NOMO-1 treated with dmso at 0.1 percent for 144 hours (cell line): ENCODE measurements at regions not wholly inside any gene's neighbourhood (a gene's known extent, or its start where the extent isn't known, plus 50 kb on each side); places are given as distances from the start of the nearest gene placed in this dataset.
A peak's percentile ranks its signal among the peaks of the same experiment; 100 is the strongest.

Experiments used
- DNase-seq: peaks from one replicate; lab custom pipeline; 2025; ENCODE audit not compliant: unreplicated experiment; lab: John Stamatoyannopoulos, UW

DNA sequence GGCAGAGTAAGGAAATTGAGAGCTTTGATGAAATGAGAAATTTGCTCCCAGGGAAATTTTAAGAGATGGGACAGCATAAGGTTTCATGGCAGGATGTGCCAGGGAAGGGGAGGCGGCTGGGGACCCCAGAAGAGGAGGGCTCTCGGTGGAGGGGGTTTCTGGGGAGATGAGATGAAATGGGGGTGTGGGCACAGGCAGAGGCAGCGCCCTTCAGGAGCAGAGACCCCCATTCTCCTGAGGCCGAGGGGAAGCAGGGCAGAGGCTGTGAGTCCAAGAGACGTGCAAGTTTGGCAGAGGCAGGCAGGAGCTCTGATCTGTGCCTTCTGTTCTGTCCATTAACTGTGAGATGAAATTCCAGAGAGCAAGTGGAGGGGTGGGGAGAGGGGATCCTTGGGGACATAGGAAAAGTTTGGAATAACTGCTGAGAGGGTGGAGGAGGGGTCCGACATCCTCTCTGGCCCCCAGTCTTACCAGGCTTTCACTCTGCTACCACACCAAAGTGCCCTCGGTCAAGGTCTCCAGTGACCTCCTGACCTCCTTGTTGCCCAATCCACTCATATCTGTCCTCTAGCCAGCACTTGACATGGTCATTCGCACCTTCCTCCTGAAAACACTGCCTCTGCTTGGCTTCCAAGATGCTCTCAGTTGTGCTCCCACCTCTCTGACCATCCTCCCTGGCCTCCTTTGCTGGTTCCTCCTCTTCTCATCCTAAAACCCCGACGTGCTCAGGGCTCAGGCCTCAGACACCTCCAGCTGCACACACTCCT is 108.1 kb upstream of the MVB12B start:
- no peak for DNase-seq

DNA sequence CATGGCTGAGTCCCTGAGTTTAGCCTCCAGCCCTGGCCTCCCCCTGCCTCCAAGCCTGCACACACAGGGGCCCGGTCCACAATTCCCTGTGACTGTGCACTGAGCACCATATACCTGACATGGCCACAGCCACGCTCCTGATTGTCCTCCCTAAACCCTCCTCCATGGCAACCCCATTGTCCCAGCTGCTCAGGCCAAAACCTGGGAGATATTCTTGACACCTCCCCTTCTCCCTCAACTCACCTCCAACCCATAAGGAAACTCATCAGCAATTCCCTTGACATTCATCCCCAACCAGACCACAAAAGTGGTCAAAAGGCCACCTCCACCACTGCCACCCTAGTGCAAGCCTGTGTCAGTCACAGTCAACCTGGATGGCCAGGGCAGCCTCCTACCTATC is 107.5 kb upstream of the MVB12B start:
- no peak for DNase-seq

DNA sequence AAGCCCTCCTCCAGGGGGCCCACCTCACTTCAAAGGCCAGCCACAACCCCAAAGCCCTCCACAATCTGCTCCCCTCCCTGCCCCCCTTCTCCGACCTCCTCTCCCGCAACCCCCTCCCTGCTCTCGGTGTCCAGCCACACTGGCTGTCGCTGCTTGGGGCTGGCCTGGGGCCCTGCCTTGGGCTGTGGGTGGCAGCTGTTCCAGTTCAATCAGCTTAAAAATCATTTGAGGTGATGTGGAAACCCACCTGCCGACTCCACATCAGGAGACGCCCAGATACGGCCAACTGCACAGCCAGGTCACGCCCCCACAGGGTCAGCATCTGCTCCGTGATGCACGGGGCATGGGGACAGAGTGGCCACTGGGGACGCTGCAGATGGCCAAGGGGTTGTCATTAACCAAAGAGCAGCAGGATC is 107.0 kb upstream of the MVB12B start:
- no peak for DNase-seq

DNA sequence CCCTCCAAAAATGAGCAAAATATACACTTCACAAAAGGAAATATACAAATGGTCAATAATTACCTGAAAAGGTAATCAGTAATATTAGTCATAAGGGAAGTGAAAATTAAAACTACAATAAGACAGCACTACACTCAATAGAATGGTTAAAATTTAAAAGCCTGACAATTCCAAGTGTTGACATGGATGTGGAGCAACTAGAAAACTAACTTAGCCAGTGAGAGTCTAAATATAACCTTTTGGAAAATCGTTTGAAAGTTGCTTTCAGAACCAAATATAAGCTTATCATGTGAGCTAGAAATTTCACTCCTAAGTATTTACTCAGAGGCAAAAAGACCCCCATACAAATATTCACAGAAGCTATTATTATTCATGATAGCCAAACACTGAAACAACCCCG is 105.1 kb upstream of the MVB12B start:
- no peak for DNase-seq

DNA sequence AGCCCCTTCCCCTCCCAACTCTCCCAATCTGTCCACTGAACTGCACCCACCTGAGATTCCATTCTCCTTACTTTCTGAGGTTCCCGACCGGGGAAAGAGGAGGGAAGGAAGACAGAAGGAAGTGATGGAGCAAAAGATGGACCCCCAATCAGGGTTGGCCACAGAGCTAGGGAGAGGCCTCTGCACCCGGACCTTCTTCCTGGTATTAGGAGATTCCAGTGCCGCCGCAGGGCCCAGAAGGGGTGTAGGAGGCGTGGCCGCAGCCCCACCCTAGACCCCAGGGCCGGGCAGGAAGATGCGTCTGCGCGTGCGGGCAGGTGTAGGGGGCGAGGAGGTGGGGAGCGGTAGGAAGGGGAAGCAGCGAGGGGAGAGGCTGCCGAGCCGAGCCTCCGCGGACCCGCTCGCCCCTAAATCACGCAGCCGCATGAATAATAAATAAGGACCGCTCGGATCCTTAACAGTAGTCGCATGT is 104.2 kb upstream of the MVB12B start:
- DNase-seq: no peak

DNA sequence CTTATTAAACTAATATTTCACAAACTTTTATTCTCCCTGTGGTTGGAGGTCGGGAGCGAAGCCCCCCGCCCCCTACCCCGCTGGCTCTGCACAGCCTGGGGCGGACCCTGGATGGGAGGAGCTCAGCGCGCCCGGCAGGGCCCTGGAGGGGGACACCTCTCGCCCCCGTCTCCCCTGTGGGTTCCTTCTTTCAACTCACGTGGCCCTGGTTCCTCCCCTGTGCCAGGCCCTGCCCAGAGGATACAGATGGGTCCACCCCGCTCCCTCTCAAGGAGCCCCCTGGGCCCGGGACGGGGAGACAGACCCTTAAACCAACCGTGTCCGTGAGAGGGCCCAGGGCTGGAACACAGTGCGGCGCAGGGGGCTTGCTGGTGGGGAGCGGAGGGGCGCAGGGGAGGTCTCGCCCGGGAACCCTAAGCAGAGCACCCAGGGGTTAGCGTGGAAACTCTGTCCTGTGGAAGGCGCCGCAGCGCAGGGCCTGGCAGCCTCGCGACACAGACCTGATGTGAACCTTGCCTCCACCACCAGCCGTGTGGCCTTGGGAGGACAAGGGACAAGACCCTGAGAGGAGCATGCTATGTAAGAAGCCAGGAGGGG is 103.7 kb upstream of the MVB12B start:
- no peak for DNase-seq

DNA sequence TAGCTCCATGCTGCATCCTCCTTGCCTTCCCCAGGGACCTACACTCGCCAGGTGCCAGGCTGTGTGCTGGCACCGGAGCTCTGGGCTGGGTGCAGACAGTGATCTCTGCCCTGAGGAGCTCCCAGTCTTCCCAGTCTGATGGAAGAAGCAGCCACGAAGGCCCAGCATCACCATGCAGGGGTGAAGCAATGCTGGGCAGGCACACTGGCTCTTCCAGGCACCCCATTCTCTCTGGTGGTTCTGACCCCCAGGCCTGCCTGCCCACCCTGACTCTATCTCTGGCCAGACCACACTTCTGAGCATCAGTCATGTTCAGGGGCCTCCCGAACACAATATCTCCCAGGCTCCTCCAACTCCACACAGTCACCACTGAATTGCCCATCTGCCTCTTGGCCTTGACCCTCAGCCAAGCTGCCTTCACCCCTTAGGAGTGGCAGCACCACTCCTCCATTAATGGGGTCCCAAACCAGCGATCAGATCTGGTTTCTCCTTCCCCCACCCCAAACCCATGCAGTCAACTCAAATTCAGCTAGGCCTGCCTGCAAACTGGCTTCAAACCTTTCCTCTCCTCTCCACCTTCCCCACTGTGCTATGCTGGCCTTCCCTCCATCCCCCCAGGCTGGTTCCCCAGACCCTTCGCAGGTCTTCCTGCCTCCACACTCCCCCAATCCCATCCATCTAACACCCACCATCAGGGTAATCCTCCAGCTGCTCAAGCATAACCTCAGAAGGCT is 102.7 kb upstream of the MVB12B start:
- DNase-seq: no peak

DNA sequence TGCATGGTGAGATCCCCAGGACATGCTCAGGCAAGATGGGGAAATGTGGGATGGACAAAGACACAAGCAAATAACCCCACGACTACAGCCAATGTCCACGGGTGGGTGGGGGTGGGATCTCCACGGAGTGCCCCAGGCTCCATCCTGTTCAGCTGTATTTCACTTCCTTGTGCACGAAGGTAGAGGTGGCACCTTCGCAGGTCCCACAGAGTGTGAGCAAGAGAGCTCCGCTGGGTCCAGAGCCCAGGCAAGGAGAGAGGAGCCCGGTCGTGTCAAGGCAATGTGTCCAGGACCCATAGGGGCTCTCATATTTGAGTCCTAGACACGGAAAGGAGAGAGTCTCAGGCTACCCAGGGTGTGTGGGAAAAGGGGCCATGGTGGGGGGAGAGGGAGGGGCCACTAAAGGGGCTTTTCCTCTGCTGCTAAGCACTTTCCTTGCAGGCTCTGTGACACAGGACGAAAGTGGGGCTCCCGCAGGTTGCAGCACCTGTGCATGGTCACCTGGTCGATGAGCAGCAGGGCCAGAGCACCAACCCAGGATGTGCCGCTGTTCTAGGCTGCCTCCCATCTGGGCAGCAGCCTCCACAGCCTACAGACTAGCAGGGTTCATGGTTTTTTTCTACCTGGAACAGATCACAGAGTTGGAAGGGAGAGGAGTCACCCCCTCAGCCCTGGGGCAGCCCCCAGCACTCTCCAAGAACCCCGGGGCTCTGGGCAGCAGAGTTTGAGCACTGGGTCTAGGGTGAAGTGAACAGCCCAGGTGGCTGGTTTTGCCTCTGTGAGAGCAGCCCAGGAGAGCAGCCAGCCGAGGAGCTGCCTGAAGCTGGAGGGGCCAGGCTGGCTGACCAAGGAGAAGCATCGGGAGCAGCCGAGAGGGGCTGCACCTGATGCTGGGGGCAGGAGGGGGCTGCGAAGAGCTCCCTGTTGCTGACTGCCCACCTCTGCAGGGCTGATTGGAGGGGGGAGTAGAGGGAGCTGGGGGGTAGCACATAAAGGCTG is 100.7 kb upstream of the MVB12B start:
- no peak for DNase-seq

DNA sequence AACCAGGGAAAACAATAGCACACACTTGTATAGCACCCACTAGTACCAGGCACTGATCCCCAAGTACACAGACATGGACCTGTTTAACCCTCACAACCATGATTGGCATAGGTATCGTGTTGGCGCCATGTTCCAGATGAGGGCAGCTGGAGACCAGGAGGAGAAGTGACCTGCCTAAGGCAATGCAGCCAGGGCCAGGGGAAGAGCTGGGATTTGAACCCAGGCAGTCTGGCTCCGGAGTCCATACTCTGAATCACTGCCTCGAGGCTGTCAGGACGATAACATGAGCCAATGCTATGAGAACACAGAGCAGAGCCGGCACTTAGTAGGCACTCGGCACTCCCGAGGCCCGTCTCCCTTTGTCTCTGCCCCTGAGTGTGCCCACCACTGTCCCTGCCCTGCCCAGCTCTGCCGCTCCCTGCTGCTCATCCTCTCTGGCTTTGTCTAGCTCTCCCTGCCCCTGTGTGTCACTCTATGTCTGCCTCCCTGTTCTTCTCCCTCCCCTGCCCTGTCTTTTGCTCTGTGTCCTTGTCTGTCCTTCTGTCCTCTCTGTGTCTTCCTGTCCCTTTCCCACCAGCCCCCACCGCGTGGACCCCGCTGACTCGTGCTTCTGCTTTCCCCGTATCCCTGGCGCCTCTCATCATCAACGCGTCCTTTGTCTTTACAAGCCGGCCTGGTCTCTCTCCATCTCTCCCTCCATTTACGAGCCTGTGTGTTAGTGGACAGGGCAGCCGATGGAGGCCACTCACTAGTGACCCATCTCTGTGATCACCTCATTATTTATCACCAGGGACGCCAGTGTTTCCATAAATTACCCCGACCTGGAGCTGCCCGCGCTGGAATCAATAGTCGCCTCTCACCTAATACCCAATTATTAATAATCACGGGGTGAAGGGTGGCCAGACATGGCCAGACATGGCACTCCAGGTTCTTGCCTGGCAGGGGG is 99.4 kb upstream of the MVB12B start:
- DNase-seq: no peak

DNA sequence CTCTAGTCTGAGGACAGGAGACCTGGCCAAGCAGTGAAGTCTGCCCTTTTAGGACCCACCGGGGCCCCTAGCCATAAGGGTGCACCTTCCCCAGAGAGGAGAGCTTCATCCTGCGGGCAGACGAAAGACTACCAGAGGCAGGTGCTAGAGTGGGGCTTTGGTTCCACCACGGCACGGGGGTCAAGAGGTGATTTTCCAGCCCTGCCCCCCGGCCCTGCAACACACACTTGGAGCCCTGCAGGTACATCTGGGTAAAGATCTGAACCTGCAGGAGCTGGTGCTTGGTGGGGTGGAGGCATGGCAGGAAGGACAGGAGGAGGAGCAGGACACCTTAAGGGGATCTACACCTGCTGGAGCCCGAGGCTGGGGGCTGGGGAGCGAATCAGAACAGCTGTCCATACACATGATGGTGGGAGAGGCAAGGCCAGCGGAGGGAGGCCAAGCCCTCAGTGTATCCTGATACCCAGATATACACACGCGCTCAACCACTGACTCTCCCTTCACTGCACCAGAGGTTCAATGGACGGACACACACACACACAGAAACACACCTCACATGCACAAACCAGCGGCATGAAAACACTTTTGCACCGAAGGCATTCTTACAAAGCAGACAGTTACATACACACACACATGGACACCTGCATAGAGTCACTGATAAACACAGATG is 98.4 kb upstream of the MVB12B start:
- DNase-seq: no peak

DNA sequence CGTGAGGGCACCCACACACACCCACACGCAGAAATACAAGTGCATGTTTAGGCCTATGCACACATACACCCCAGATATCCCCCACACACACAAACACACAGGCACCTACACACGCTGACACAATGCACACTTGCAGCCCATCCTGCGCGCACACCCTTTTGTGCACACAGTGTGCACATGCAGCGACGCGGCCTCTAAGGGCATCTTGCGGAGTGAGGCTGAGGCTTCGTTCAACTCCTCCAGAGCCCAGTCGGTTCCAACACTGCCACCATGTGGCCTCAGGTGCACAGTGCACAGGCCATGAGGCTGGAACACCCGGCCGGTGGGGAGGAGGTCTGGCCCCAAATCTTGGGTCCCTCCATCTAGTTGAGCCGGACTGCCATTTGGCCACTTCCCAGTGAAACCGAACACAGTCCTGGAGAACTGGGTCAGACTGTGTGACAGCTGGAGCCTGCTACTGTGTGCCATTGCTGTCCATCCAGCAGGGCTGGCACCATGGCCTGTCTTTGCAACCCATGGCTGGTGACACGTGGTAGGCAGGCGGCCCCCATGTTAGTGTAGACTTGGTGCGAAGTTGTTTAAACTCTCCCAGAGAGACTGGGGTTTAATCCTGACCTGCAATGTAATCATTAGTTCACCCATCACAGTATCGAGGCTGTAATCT is 97.7 kb upstream of the MVB12B start:
- DNase-seq: peak; percentile 33

DNA sequence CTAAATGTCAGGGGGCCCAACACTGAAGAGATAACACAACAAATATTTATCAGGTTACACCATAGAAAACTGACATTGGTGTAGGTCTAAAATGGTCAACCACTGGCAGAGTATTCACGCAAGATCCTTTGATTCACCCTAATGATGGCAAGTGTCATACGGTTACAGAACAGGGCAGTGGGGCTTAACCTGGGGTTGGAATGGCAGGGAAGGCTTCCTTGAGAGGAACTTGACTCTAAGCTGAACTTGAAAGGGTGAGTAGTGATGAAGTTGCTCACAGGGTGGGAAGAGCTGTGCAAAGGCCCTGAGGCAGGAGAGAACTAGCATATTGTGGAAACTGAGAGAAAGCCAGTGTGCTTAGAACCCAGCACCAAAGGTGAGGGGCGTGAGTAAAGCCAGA is 97.1 kb upstream of the MVB12B start:
- no peak for DNase-seq

DNA sequence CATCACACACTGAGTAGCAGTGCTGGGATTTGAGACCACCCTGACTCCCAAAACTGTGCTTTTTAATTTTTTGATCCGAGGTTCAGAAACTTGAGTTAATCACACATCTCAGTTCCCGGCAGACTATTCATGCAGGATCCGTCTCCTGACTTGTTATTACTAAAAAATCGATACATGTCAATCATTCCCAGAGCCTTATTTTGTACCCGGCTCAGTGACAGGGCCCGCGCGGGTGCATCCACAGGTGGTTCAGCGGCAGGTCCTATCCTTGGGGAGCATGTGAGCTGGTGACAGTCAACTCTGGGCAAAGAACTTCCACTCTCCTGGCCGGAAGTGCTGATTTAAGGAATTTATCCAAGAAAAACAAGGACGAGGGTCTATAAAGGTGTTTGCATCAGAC is 95.9 kb upstream of the MVB12B start:
- no peak for DNase-seq

DNA sequence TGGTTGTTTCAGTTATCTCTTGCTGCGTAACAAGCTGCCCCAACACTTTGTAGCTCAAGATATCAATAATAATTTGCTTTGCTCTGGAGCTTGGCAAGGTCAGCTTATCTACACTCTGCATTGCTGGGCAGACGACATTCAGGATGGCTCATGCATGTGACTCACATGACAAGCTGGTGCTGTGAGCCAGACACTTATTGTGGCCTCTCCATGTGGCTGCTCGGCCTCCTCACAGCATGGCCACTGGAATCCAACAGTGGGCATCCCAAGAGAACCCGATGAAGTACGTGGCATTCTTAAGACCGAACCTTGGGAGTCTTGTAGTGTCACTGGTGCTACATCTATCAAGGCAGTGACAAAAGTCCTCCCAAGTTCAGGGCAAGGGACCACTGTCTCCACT is 94.2 kb upstream of the MVB12B start:
- DNase-seq: no peak

DNA sequence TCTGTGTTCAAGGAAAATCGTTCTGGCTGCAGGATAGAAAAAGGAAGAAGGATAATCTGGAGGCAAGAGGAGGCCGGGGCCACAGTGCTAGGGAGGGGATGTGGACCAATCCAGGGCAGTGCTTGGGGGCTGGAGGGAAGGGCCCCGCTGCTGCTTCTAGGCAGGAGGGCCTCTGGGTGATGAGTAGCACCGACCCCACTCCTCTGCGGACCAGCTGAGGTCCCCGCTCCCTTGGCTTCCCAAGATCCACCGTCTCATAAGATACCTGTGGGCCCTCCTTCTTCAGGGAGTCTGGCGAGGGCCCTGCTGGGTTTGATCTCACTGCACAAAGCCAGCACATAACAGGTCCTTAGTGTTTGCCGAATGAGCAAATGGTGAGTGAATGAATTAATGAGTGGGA is 93.5 kb upstream of the MVB12B start:
- no peak for DNase-seq

DNA sequence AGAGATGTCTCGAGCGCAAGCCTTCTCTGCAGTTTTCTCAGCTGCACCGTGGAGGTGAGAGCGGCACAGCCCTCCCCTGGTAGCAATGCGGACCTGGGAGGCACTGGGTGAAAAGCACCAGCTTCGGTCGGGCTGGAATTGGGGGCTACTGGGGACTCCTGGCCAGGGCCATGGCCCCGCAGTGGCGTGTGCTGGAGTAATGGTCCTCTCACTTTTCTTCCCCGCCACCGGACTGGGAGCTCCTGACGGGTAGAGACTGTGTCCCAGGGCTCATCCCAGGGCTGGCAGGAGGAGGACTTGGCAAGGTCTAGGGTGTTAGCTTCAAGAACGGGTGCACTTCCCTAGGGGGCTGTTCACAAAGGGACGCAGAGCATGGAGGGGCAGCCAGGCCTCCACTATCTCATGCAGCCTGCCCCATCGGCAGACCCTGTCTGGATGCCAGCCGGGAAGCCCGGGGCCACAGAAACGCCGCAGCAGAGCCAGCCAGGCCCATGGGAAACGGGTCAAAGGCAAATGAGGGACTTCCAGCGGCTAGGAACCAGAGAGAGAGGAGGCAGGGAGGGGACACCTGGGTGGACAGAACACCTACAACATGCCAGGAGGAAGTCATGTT is 92.6 kb upstream of the MVB12B start:
- no peak for DNase-seq

DNA sequence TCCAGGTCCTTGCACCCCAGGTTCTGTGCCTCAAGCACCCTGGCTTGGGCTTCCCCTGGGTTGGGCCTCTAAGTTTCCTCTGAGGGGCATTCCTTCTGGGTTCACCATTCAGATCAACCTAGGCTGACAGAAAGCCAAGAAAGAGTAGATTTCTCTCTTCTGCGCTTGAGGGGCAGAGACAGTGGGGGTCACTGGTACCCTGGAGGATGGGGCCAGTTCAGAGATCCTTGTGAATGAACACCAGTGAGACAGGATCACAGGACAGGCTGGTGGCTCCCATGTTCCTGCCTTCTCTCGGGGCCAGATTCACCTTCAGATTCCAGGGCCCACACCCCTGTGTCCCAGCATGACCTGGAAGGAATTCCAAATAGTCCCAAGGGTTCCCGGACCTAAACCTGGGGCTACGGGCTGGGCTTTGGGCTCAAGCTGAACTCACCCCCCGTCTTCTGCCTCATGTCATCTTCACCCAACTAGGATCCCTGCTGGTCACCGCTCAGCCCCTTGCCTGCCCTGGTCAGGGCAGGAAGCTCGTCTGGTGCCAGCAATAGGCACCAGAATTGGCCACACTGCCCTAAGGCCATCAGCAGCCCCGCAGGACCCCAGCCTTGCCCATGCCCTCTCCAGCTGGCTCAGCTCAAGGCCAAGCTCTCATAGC is 91.8 kb upstream of the MVB12B start:
- no peak for DNase-seq
